Panc1 (cell line): ENCODE measurements at regions not wholly inside any gene's neighbourhood (a gene's known extent, or its start where the extent isn't known, plus 50 kb on each side); places are given as distances from the start of the nearest gene placed in this dataset.

Experiments
- ATAC-seq: fragments of 200-7000 bp; cut with Tn5 transposase; 2 replicates; pipeline ENCODE4 v1.9.1; 2020; ENCODE audit warnings: mild to moderate bottlenecking, moderate library complexity
- BruUV-seq: library from RNA; stranded (reverse); fragments of 400-500 nt; replicated peaks from 2 replicates; lab custom pipeline; 2021; lab: Mats Ljungman, UMichigan
- CTCF ChIA-PET: fragments of 300-600 bp; sonication (Branson Sonifier 250); formaldehyde crosslinking; loops from one replicate; lab custom pipeline; 2022; ENCODE audit warnings: antibody characterized with exemption; lab: Charles Lee
- POLR2A ChIA-PET: fragments of 300-600 bp; sonication (Branson Sonifier 250); formaldehyde crosslinking; loops from one replicate; lab custom pipeline; 2022; ENCODE audit warnings: antibody characterized with exemption; lab: Charles Lee
- DNase-seq: peaks from one replicate; pipeline ENCODE4 v3.0.0-alpha.2; 2010; ENCODE audit warnings: low read depth, low spot score
- H3K27ac ChIP-seq: 2 replicates; pipeline ENCODE4 v1.5.1; 2011; ENCODE audit warnings: mild to moderate bottlenecking, low read length, inconsistent platforms
- H3K27me3 ChIP-seq: fragments of 200-500 bp; sonication (Bioruptor generic); 2 replicates; pipeline ENCODE4 v1.6.0; 2014; ENCODE audit warnings: low read length, inconsistent platforms; ENCODE audit not compliant: control insufficient read depth, insufficient read depth
- H3K36me3 ChIP-seq: fragments of 200-500 bp; sonication (Bioruptor generic); 2 replicates; pipeline ENCODE4 v1.5.1; 2014; ENCODE audit warnings: inconsistent platforms, mild to moderate bottlenecking, low read length, moderate library complexity; ENCODE audit not compliant: control insufficient read depth, insufficient read depth
- H3K4me1 ChIP-seq: 2 replicates; pipeline ENCODE4 v1.5.1; 2011; ENCODE audit warnings: inconsistent platforms, mild to moderate bottlenecking, low read length, moderate library complexity; ENCODE audit not compliant: control insufficient read depth, insufficient read depth
- H3K4me3 ChIP-seq, 2 experiments: 2 replicates each; pipeline ENCODE4 v1.5.1; 2011 to 2012; ENCODE audit warnings: low read depth in 2 of 2, low read length in 2 of 2, mild to moderate bottlenecking in 2 of 2, inconsistent platforms in 1 of 2, moderate library complexity in 1 of 2
- H3K9me3 ChIP-seq: fragments of 200-500 bp; sonication (Bioruptor generic); 2 replicates; pipeline ENCODE4 v1.5.1; 2014; ENCODE audit warnings: low read depth, mild to moderate bottlenecking, inconsistent platforms, low read length, moderate library complexity; ENCODE audit not compliant: control insufficient read depth, insufficient read depth
- POLR2AphosphoS5 ChIP-seq: IDR thresholded peaks from 2 replicates; pipeline ENCODE4 v1.6.1; 2012; ENCODE audit warnings: mild to moderate bottlenecking, low read depth, low read length, moderate library complexity
- REST ChIP-seq, 2 experiments: IDR thresholded peaks; 2 replicates each; pipeline ENCODE4 v1.6.1; 2011 to 2012; ENCODE audit warnings: low read depth in 2 of 2, control low read depth in 1 of 2, low read length in 1 of 2, mild to moderate bottlenecking in 1 of 2, moderate library complexity in 1 of 2; ENCODE audit not compliant: insufficient read depth in 1 of 2
- SIN3A ChIP-seq: IDR thresholded peaks from 2 replicates; pipeline ENCODE4 v1.6.1; 2012; ENCODE audit warnings: low read depth, mild to moderate bottlenecking, low read length, moderate library complexity, borderline replicate concordance; ENCODE audit not compliant: insufficient read depth
- TCF7L2 ChIP-seq: IDR thresholded peaks from 2 replicates; pipeline ENCODE4 v1.6.1; 2011; ENCODE audit warnings: mild to moderate bottlenecking, low read depth, low read length, inconsistent platforms
- in situ Hi-C: cut with HindIII; loops from 2 replicates; pipeline ENCODE4 v1.10.0; 2016; ENCODE audit warnings: low sequenced_read_pairs, low pct_unique_long_range_greater_than_20kb
- intact Hi-C: fragments of 100-400 bp; cut with micrococcal nuclease; formaldehyde crosslinking; loops from one replicate; pipeline ENCODE4 v1.10.0; 2022; ENCODE audit not compliant: unreplicated experiment
- TF ChIP-seq, protein P1 (sequence below): fragments of 450-650 bp; IDR thresholded peaks from 2 replicates; pipeline ENCODE4 v1.5.1; 2017; ENCODE audit warnings: mild to moderate bottlenecking

DNA sequence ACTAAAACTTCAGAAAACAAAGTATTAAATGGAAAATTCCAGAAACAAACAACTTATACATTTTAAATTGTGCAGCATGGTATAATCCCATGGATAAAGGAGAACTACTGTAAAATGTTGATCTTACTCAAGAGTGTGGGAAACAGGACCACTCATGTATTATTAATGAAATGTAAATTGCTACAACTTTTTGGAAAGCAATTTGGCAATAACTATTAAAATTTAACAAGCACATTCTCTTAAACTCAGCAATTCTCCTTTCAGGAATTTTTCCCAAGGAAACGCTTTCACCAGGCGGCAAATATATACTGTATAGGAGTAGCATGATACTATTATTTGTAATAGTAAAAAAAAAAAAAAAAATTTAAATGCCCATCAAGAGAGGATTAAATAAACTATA is 284.5 kb upstream of the AMIGO2 start:
- BruUV-seq, result no TSS peak
- intact Hi-C loops (no loop called here), in situ Hi-C loops (no loop called here)
- DNase-seq (no peak), ATAC-seq (no peak)
- no peaks in the 10 kb centered on the region for H3K27me3 ChIP-seq
- ChIA-PET CTCF (interaction anchor here (0.9 kb wide), 1 partner anchor 33 kb away, joined by 3 read pairs; no protein-coding TSS in a partner anchor), POLR2A (no interaction called here)
- TF ChIP-seq POLR2AphosphoS5, result no peak
- no peak for TF ChIP-seq REST (IDR thresholded peaks at IDR 0.05; ENCODE audit: insufficient read depth in 1 of 2, low read depth in 2 of 2, low read length in 1 of 2)
- TF ChIP-seq SIN3A, result no peak
- no peak for TF ChIP-seq TCF7L2
- TF ChIP-seq, protein P1, sequence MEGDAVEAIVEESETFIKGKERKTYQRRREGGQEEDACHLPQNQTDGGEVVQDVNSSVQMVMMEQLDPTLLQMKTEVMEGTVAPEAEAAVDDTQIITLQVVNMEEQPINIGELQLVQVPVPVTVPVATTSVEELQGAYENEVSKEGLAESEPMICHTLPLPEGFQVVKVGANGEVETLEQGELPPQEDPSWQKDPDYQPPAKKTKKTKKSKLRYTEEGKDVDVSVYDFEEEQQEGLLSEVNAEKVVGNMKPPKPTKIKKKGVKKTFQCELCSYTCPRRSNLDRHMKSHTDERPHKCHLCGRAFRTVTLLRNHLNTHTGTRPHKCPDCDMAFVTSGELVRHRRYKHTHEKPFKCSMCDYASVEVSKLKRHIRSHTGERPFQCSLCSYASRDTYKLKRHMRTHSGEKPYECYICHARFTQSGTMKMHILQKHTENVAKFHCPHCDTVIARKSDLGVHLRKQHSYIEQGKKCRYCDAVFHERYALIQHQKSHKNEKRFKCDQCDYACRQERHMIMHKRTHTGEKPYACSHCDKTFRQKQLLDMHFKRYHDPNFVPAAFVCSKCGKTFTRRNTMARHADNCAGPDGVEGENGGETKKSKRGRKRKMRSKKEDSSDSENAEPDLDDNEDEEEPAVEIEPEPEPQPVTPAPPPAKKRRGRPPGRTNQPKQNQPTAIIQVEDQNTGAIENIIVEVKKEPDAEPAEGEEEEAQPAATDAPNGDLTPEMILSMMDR, result no peak
- no peaks in the 10 kb centered on the region for H3K9me3 ChIP-seq
- no peaks in the 10 kb centered on the region for H3K36me3 ChIP-seq
- no peaks in the 10 kb centered on the region for H3K4me1 ChIP-seq
- H3K27ac ChIP-seq, result no peak overlapping the region
- no peak overlapping the region for H3K4me3 ChIP-seq

- intact Hi-C loops (no loop called here), in situ Hi-C loops (no loop called here)
- ATAC-seq, result no peak
- Histone ChIP-seq H3K9me3 (no peaks in the 10 kb centered on the region), H3K27me3 (no peaks in the 10 kb centered on the region), H3K36me3 (no peaks in the 10 kb centered on the region), H3K4me3 (no peak overlapping the region), H3K4me1 (no peaks in the 10 kb centered on the region), H3K27ac (no peak overlapping the region)
- ChIA-PET POLR2A (no interaction called here), CTCF (no interaction called here)
- no peak for DNase-seq
- no TSS peak for BruUV-seq
- TF ChIP-seq, protein P1, result no peak
- TF ChIP-seq TCF7L2, result no peak
- no peak for TF ChIP-seq POLR2AphosphoS5
- TF ChIP-seq SIN3A, result no peak
- no peak for TF ChIP-seq REST (IDR thresholded peaks at IDR 0.05; ENCODE audit: insufficient read depth in 1 of 2, low read depth in 2 of 2, low read length in 1 of 2)
These were observed 282.5 kb upstream of the AMIGO2 start for GRCh38 chr12:47362126-47362705.
